H9 (cell line): ENCODE measurements at regions not wholly inside any gene's neighbourhood (a gene's known extent, or its start where the extent isn't known, plus 50 kb on each side); places are given as distances from the start of the nearest gene placed in this dataset.

Experiments
- DNase-seq: peaks from one replicate; pipeline ENCODE4 v3.0.0-alpha.2; 2017
- H2AFZ ChIP-seq: one replicate; pipeline ENCODE4 v1.6.1; 2013; ENCODE audit warnings: mild to moderate bottlenecking, low read length, control low read depth, moderate library complexity
- H2AK5ac ChIP-seq: 2 replicates; pipeline ENCODE4 v1.6.1; 2013; ENCODE audit warnings: low read length, control low read depth, mixed read lengths; ENCODE audit not compliant: insufficient read length
- H2BK120ac ChIP-seq: one replicate; pipeline ENCODE4 v1.6.1; 2013; ENCODE audit warnings: low read depth, mild to moderate bottlenecking, low read length, control low read depth, inconsistent platforms; ENCODE audit not compliant: poor library complexity, severe bottlenecking
- H2BK12ac ChIP-seq: 2 replicates; pipeline ENCODE4 v1.6.1; 2013; ENCODE audit warnings: low read length, control low read depth, mixed read lengths, low read depth; ENCODE audit not compliant: insufficient read length
- H2BK15ac ChIP-seq: 2 replicates; pipeline ENCODE4 v1.6.1; 2013; ENCODE audit warnings: low read depth, low read length, control low read depth
- H2BK20ac ChIP-seq: one replicate; pipeline ENCODE4 v1.6.1; 2013; ENCODE audit warnings: low read depth, mild to moderate bottlenecking, low read length, control low read depth, inconsistent platforms; ENCODE audit not compliant: poor library complexity, severe bottlenecking
- H2BK5ac ChIP-seq: 2 replicates; pipeline ENCODE4 v1.6.1; 2013; ENCODE audit warnings: low read length, control low read depth, mixed read lengths; ENCODE audit not compliant: insufficient read length
- H3K14ac ChIP-seq: 2 replicates; pipeline ENCODE4 v1.6.1; 2013; ENCODE audit warnings: low read length, control low read depth; ENCODE audit not compliant: insufficient read depth
- H3K18ac ChIP-seq: 2 replicates; pipeline ENCODE4 v1.6.1; 2013; ENCODE audit warnings: low read depth, mild to moderate bottlenecking, mixed read lengths, low read length, control low read depth; ENCODE audit not compliant: insufficient read length
- H3K23ac ChIP-seq: 2 replicates; pipeline ENCODE4 v1.6.1; 2013; ENCODE audit warnings: low read length, control low read depth, mixed read lengths, low read depth; ENCODE audit not compliant: insufficient read length
- H3K23me2 ChIP-seq: 2 replicates; pipeline ENCODE4 v1.6.1; 2013; ENCODE audit warnings: low read depth, mild to moderate bottlenecking, mixed read lengths, low read length, control low read depth; ENCODE audit not compliant: insufficient read length, poor library complexity, severe bottlenecking
- H3K27ac ChIP-seq: 2 replicates; pipeline ENCODE4 v1.5.1; 2013; ENCODE audit warnings: low read length, control low read depth, mixed read lengths, low read depth; ENCODE audit not compliant: insufficient read length
- H3K27me3 ChIP-seq: 2 replicates; pipeline ENCODE4 v1.6.1; 2013; ENCODE audit warnings: low read length, control low read depth, inconsistent platforms; ENCODE audit not compliant: insufficient read depth
- H3K4ac ChIP-seq: 2 replicates; pipeline ENCODE4 v1.6.1; 2013; ENCODE audit warnings: low read depth, mild to moderate bottlenecking, control low read depth, inconsistent platforms, low read length, moderate library complexity
- H3K4me1 ChIP-seq: 2 replicates; pipeline ENCODE4 v1.6.1; 2013; ENCODE audit warnings: low read length, control low read depth, inconsistent platforms; ENCODE audit not compliant: insufficient read depth
- H3K4me2 ChIP-seq: 2 replicates; pipeline ENCODE4 v1.6.1; 2013; ENCODE audit warnings: low read length, control low read depth, mixed read lengths; ENCODE audit not compliant: insufficient read length, insufficient read depth
- H3K56ac ChIP-seq: 2 replicates; pipeline ENCODE4 v1.6.1; 2013; ENCODE audit warnings: low read depth, mild to moderate bottlenecking, mixed read lengths, low read length, control low read depth; ENCODE audit not compliant: insufficient read length
- H3K79me1 ChIP-seq: 2 replicates; pipeline ENCODE4 v1.6.1; 2013; ENCODE audit warnings: low read depth, mild to moderate bottlenecking, moderate library complexity, low read length, control low read depth, inconsistent platforms; ENCODE audit not compliant: insufficient read depth, poor library complexity, severe bottlenecking
- H3K79me2 ChIP-seq: 2 replicates; pipeline ENCODE4 v1.6.1; 2013; ENCODE audit warnings: low read length, control low read depth, inconsistent platforms; ENCODE audit not compliant: insufficient read depth
- H3K9ac ChIP-seq: 2 replicates; pipeline ENCODE4 v1.6.1; 2013; ENCODE audit warnings: low read length, control low read depth, mixed read lengths; ENCODE audit not compliant: insufficient read length; ENCODE audit errors: extremely low read depth
- H3K9me3 ChIP-seq: one replicate; pipeline ENCODE4 v1.6.1; 2013; ENCODE audit warnings: low read depth, low read length, inconsistent platforms; ENCODE audit not compliant: control insufficient read depth
- H3T11ph ChIP-seq: one replicate; pipeline ENCODE4 v1.6.1; 2013; ENCODE audit warnings: mild to moderate bottlenecking, low read length, control low read depth, inconsistent platforms
- H4K20me1 ChIP-seq: one replicate; pipeline ENCODE4 v1.6.1; 2013; ENCODE audit not compliant: control insufficient read depth, insufficient read length, insufficient read depth
- H4K5ac ChIP-seq: 2 replicates; pipeline ENCODE4 v1.6.1; 2013; ENCODE audit warnings: low read depth, mild to moderate bottlenecking, mixed read lengths, low read length, control low read depth; ENCODE audit not compliant: insufficient read length
- H4K8ac ChIP-seq: replicated peaks from 2 replicates; pipeline ENCODE4 v1.6.1; 2013; ENCODE audit warnings: low read length, control low read depth, mixed read lengths, low read depth; ENCODE audit not compliant: insufficient read length
- H4K91ac ChIP-seq: 2 replicates; pipeline ENCODE4 v1.6.1; 2013; ENCODE audit warnings: low read depth, mild to moderate bottlenecking, moderate library complexity, mixed read lengths, low read length, control low read depth; ENCODE audit not compliant: insufficient read length
- H3K27ac Mint-ChIP-seq, 3 experiments: 2 replicates in 2 of 3; 3 replicates in 1 of 3; pipeline ENCODE4 v1.8.0; 2020 to 2021; ENCODE audit warnings: mixed read lengths in 3 of 3, mild to moderate bottlenecking in 1 of 3, moderate library complexity in 1 of 3
- H3K27me3 Mint-ChIP-seq: 2 replicates; pipeline ENCODE4 v1.8.0; 2021; ENCODE audit warnings: low read depth, mild to moderate bottlenecking, moderate library complexity, mixed read lengths
- H3K36me3 Mint-ChIP-seq, 3 experiments: 2 replicates in 2 of 3; 3 replicates in 1 of 3; pipeline ENCODE4 v1.8.0; 2020 to 2021; ENCODE audit warnings: low read depth in 3 of 3, mixed read lengths in 3 of 3; ENCODE audit not compliant: insufficient read depth in 1 of 3
- H3K4me1 Mint-ChIP-seq, 2 experiments: 2 replicates each; pipeline ENCODE4 v1.8.0; 2020; ENCODE audit warnings: mixed read lengths in 2 of 2
- H3K4me3 Mint-ChIP-seq, 2 experiments: 2 replicates in 1 of 2; 3 replicates in 1 of 2; pipeline ENCODE4 v1.8.0; 2020 to 2021; ENCODE audit warnings: mild to moderate bottlenecking in 2 of 2, mixed read lengths in 2 of 2, moderate library complexity in 1 of 2
- H3K9me3 Mint-ChIP-seq, 2 experiments: 2 replicates in 1 of 2; 3 replicates in 1 of 2; pipeline ENCODE4 v1.8.0; 2020; ENCODE audit warnings: mild to moderate bottlenecking in 2 of 2, mixed read lengths in 2 of 2, moderate library complexity in 1 of 2
- CTCF ChIP-seq: fragments of 200-600 bp; sonication (generic); conservative IDR thresholded peaks from 3 replicates; pipeline ENCODE4 v1.8.0; 2021; ENCODE audit warnings: antibody characterized with exemption, mild to moderate bottlenecking
- WGBS: extraction: QIAGEN DNeasy Blood & Tissue Kit; methylation state at CpG from one replicate; pipeline ENCODE4 v1.1.7; 2013; ENCODE audit warnings: missing lambda C conversion rate, low lambda C conversion rate, mixed read lengths; ENCODE audit not compliant: insufficient read length; ENCODE audit errors: extremely low coverage; 5-methylcytosine and 5-hydroxymethylcytosine counted together

GRCh38 chr10:78255796-78256638 is 222.4 kb downstream of the RPS24 start:
- H3K23ac ChIP-seq = no peak overlapping the region
- H3K9ac ChIP-seq = no peak overlapping the region
- H2BK5ac ChIP-seq = no peak overlapping the region
- no peak overlapping the region for H2BK20ac ChIP-seq
- H3T11ph ChIP-seq = no peak overlapping the region
- H4K20me1 ChIP-seq = no peaks in the 10 kb centered on the region
- H3K27me3 ChIP-seq = no peaks in the 10 kb centered on the region
- no peaks in the 10 kb centered on the region for H3K79me1 ChIP-seq
- DNase-seq = no peak
- H3K56ac ChIP-seq = no peak overlapping the region
- Mint-ChIP-seq H3K36me3 (no peaks in the 10 kb centered on the region; a peak in 1 of 7 replicates), H3K27me3 (peaks cover 2% of the 10 kb centered on the region; the same call in 1 of the 2 replicates), H3K4me3 (no peak overlapping the region), H3K27ac (no peak overlapping the region), H3K9me3 (no peaks in the 10 kb centered on the region), H3K4me1 (no peaks in the 10 kb centered on the region)
- no peak overlapping the region for H3K4me2 ChIP-seq
- no peak overlapping the region for H4K5ac ChIP-seq
- no peaks in the 10 kb centered on the region for H3K4me1 ChIP-seq
- H2AFZ ChIP-seq = no peak overlapping the region
- H2BK120ac ChIP-seq = no peak overlapping the region
- no peaks in the 10 kb centered on the region for H3K9me3 ChIP-seq
- no peak overlapping the region for H2AK5ac ChIP-seq
- no peak overlapping the region for H3K4ac ChIP-seq
- H2BK12ac ChIP-seq = no peak overlapping the region
- H2BK15ac ChIP-seq = no peak overlapping the region
- no peak for TF ChIP-seq CTCF
- H3K23me2 ChIP-seq = no peaks in the 10 kb centered on the region
- no peaks in the 10 kb centered on the region for H3K79me2 ChIP-seq
- H3K14ac ChIP-seq = no peak overlapping the region
- H4K91ac ChIP-seq = no peak overlapping the region
- no peak overlapping the region for H4K8ac ChIP-seq
- no CpG with 5 or more reads among the region's 9 CpGs for WGBS
- no peak overlapping the region for H3K18ac ChIP-seq
- no peak overlapping the region for H3K27ac ChIP-seq
